ENCODE measurements at regions not wholly inside any gene's neighbourhood (a gene's known extent, or its start where the extent isn't known, plus 50 kb on each side); places are given as distances from the start of the nearest gene placed in this dataset.

DNA sequence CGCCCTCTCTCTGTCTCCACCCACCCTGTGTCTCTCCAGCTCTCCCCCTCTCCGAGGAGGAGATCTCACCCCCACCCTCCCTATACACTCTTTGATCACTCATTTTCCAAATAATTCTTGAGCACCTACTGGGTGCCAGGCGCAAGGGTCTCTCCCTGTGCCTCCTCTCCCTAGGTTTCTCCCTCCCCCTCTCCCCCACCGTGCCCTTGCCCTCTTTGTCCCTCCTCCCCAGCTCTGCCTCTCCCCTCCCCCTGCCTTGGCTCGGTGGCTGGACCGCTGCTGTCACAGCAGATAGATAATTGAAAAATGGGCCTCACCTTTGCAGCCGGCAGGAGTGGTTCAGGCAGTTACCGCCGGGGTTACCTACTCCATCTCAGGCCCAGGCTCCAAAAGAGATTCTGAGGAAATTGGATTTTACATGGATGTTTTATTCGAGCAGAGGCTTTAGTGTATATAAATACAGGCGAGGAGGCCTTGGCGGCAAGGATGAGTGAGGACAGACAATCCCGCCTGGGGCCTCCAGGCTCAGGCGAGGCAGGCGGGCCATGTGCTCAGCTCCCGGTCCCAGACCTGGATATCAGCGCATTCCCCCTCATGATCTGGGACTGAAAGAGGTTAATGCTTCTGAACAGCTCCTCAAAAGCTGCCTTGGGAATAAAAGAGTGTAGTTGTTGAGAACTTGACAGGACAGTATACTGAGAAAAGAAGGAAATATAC lies 60.8 kb upstream of the BTRC start:
- Histone ChIP-seq H3K79me2 (ENCODE audit: control insufficient read depth, insufficient read depth, low read length) (no peaks in the 10 kb centered on the region), H3K4me3 (ENCODE audit: control insufficient read depth in 2 of 3, extremely low read depth in 1 of 3, insufficient read depth in 2 of 3, low read depth in 1 of 3, low read length in 3 of 3) (no peak overlapping the region), H3K9me1 (ENCODE audit: control insufficient read depth, extremely low read depth, insufficient read depth, low read length) (no peaks in the 10 kb centered on the region), H3K9me3 (ENCODE audit: control insufficient read depth, low read depth, low read length) (no peaks in the 10 kb centered on the region), H3K9ac (ENCODE audit: control insufficient read depth, extremely low read depth, insufficient read depth, low read length) (no peak overlapping the region), H4K20me1 (ENCODE audit: control insufficient read depth, extremely low read depth, insufficient read depth, low read length) (no peaks in the 10 kb centered on the region), H3K4me1 (ENCODE audit: control insufficient read depth, extremely low read depth, insufficient read depth, low read length) (no peaks in the 10 kb centered on the region), H3K4me2 (ENCODE audit: control insufficient read depth, extremely low read depth, insufficient read depth, low read depth, low read length) (peak overlapping the region; percentile 80), H3K36me3 (ENCODE audit: control insufficient read depth in 2 of 2, extremely low read depth in 1 of 2, insufficient read depth in 2 of 2, low read length in 2 of 2) (no peaks in the 10 kb centered on the region), H3K27ac (ENCODE audit: control insufficient read depth, insufficient read depth, low read length) (no peak overlapping the region), H2AFZ (ENCODE audit: control insufficient read depth, low read length) (no peak overlapping the region), H3K27me3 (ENCODE audit: control insufficient read depth, extremely low read depth, insufficient read depth, low read length) (peaks cover 72% of the 10 kb centered on the region)
- FAIRE-seq = no peak
- DNase-seq (ENCODE audit: low read depth, low spot score) = no peak
- no peak for TF ChIP-seq EZH2 (IDR thresholded peaks at IDR 0.05; ENCODE audit: low read length)
- TF ChIP-seq, protein P1, sequence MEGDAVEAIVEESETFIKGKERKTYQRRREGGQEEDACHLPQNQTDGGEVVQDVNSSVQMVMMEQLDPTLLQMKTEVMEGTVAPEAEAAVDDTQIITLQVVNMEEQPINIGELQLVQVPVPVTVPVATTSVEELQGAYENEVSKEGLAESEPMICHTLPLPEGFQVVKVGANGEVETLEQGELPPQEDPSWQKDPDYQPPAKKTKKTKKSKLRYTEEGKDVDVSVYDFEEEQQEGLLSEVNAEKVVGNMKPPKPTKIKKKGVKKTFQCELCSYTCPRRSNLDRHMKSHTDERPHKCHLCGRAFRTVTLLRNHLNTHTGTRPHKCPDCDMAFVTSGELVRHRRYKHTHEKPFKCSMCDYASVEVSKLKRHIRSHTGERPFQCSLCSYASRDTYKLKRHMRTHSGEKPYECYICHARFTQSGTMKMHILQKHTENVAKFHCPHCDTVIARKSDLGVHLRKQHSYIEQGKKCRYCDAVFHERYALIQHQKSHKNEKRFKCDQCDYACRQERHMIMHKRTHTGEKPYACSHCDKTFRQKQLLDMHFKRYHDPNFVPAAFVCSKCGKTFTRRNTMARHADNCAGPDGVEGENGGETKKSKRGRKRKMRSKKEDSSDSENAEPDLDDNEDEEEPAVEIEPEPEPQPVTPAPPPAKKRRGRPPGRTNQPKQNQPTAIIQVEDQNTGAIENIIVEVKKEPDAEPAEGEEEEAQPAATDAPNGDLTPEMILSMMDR (optimal IDR thresholded peaks at IDR 0.05 in 1 of 3, IDR thresholded peaks at IDR 0.05 in 1 of 3, conservative IDR thresholded peaks at IDR 0.05 in 1 of 3; ENCODE audit: extremely low read depth in 1 of 3, insufficient read depth in 2 of 3, low read length in 3 of 3) = no peak
- dilution Hi-C loops (cut with MboI; ENCODE audit: extremely low pct_ligation_motif_present, low sequenced_read_pairs) = no loop called here

DNA sequence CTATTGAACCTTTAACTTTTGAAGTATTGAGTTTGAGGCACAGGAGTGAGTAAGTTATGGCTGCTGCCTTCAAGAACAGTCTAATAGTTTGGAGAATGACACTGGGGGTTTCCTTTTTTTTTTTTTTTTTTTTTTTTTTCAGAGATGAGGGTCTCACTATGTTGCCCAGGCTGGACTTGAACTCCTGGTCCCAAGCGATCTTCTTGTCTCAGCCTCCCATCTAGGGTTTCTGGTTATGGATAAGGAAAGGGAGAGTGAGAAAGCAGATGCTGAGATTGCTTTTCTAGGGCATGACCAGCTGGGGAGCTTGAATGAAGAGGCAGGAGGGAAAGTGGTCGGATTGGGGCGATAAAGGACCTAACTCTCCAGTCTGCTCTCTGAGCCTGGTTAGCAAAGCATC lies 59.9 kb upstream of the BTRC start:
- no peaks in the 10 kb centered on the region for H3K36me3 ChIP-seq (ENCODE audit: control insufficient read depth in 2 of 2, extremely low read depth in 1 of 2, insufficient read depth in 2 of 2, low read length in 2 of 2)
- no peaks in the 10 kb centered on the region for H3K4me1 ChIP-seq (ENCODE audit: control insufficient read depth, extremely low read depth, insufficient read depth, low read length)
- dilution Hi-C loops (cut with MboI; ENCODE audit: extremely low pct_ligation_motif_present, low sequenced_read_pairs) = no loop called here
- FAIRE-seq (no peak), DNase-seq (ENCODE audit: low read depth, low spot score) (no peak)
- H2AFZ ChIP-seq (ENCODE audit: control insufficient read depth, low read length) = no peak overlapping the region
- no peak overlapping the region for H3K27ac ChIP-seq (ENCODE audit: control insufficient read depth, insufficient read depth, low read length)
- H4K20me1 ChIP-seq (ENCODE audit: control insufficient read depth, extremely low read depth, insufficient read depth, low read length) = no peaks in the 10 kb centered on the region
- H3K4me2 ChIP-seq (ENCODE audit: control insufficient read depth, extremely low read depth, insufficient read depth, low read depth, low read length) = no peak overlapping the region
- H3K79me2 ChIP-seq (ENCODE audit: control insufficient read depth, insufficient read depth, low read length) = no peaks in the 10 kb centered on the region
- TF ChIP-seq, protein P1 (optimal IDR thresholded peaks at IDR 0.05 in 1 of 3, IDR thresholded peaks at IDR 0.05 in 1 of 3, conservative IDR thresholded peaks at IDR 0.05 in 1 of 3; ENCODE audit: extremely low read depth in 1 of 3, insufficient read depth in 2 of 3, low read length in 3 of 3) = no peak
- no peak for TF ChIP-seq EZH2 (IDR thresholded peaks at IDR 0.05; ENCODE audit: low read length)
- H3K9ac ChIP-seq (ENCODE audit: control insufficient read depth, extremely low read depth, insufficient read depth, low read length) = no peak overlapping the region
- no peaks in the 10 kb centered on the region for H3K9me1 ChIP-seq (ENCODE audit: control insufficient read depth, extremely low read depth, insufficient read depth, low read length)
- H3K4me3 ChIP-seq (ENCODE audit: control insufficient read depth in 2 of 3, extremely low read depth in 1 of 3, insufficient read depth in 2 of 3, low read depth in 1 of 3, low read length in 3 of 3) = no peak overlapping the region
- peaks cover 75% of the 10 kb centered on the region for H3K27me3 ChIP-seq (ENCODE audit: control insufficient read depth, extremely low read depth, insufficient read depth, low read length)
- no peaks in the 10 kb centered on the region for H3K9me3 ChIP-seq (ENCODE audit: control insufficient read depth, low read depth, low read length)
